Lung (tissue), 11 donors: ENCODE measurements at regions not wholly inside any gene's neighbourhood (a gene's known extent, or its start where the extent isn't known, plus 50 kb on each side); places are given as distances from the start of the nearest gene placed in this dataset.

Source experiments
- ATAC-seq: fragments of 200-7000 bp; cut with Tn5 transposase; one replicate; pipeline ENCODE4 v1.9.1; 2020; ENCODE audit warnings: moderate number of reproducible peaks; ENCODE audit not compliant: insufficient read depth, low FRiP score
- DNase-seq, 3 donors: peaks; one replicate each; pipeline ENCODE4 v3.0.0-alpha.2; 2013 to 2017
- H3K27ac ChIP-seq, 2 donors: one replicate each; pipeline ENCODE4 v1.5.1; 2013; ENCODE audit warnings: mild to moderate bottlenecking in 2 of 2, moderate library complexity in 2 of 2, control low read depth in 1 of 2, inconsistent platforms in 1 of 2, low read depth in 1 of 2, low read length in 1 of 2
- H3K27me3 ChIP-seq, 3 donors: one replicate each; pipeline ENCODE4 v1.5.1; 2013; ENCODE audit warnings: low read length in 2 of 3; ENCODE audit not compliant: control insufficient read depth in 3 of 3, insufficient read depth in 3 of 3
- H3K36me3 ChIP-seq, 4 donors: one replicate each; pipeline ENCODE4 v1.5.1; 2013; ENCODE audit warnings: low read length in 4 of 4, mild to moderate bottlenecking in 1 of 4, moderate library complexity in 1 of 4; ENCODE audit not compliant: control insufficient read depth in 4 of 4, insufficient read depth in 4 of 4
- H3K4me1 ChIP-seq, 5 donors: one replicate each; pipeline ENCODE4 v1.5.1; 2013; ENCODE audit warnings: low read length in 5 of 5, mild to moderate bottlenecking in 2 of 5, moderate library complexity in 1 of 5; ENCODE audit not compliant: control insufficient read depth in 5 of 5, insufficient read depth in 5 of 5
- H3K4me3 ChIP-seq: one replicate; pipeline ENCODE4 v1.5.1; 2013; ENCODE audit warnings: mild to moderate bottlenecking, control low read depth, moderate library complexity
- H3K9ac ChIP-seq, 2 donors: one replicate each; pipeline ENCODE4 v1.5.1; 2013; ENCODE audit warnings: low read length in 2 of 2, control low read depth in 1 of 2; ENCODE audit not compliant: insufficient read depth in 1 of 2
- H3K9me3 ChIP-seq, 4 donors: one replicate each; pipeline ENCODE4 v1.5.1; 2013; ENCODE audit warnings: low read length in 3 of 4, mild to moderate bottlenecking in 1 of 4, moderate library complexity in 1 of 4; ENCODE audit not compliant: control insufficient read depth in 4 of 4, insufficient read depth in 3 of 4
- WGBS, 2 donors: extraction: QIAGEN DNeasy Blood & Tissue Kit; methylation state at CpG; one replicate each; pipeline ENCODE4 v1.1.7; 2013; 5-methylcytosine and 5-hydroxymethylcytosine counted together
- TF ChIP-seq, protein P1 (sequence below): IDR thresholded peaks from 2 replicates; pipeline ENCODE4 v1.5.1; 2012; ENCODE audit warnings: mild to moderate bottlenecking; ENCODE audit errors: control extremely low read depth, extremely low read depth
- donor health status: control.
- donor health status: control.
- donor health status: Bipolar disorder and iron deficiency.
- donor health status: healthy.
- donor health status: DM: yes; HTN: yes; CAD: no.

DNA sequence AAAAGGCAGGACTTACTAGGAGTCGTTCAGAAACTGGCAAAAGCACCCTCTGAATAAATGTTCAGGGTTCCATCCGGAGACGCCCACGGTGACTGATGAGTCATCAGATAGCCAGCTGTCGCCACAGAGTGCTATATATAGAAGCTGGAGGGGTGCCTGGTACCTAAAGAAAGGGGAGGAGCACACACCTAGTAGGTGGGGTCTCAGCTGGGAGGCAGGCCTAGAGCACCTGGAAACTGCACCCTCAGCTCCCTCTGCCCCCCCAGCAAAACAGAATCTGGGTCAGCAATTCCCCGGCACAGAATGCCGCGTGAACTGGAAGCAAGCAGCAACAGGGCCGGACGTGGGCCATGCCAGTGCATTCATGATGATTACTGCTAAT is 242.0 kb downstream of the BCOR start:
- Histone ChIP-seq H3K36me3 (no peaks in the 10 kb centered on the region), H3K9ac (no peak overlapping the region), H3K4me3 (no peak overlapping the region), H3K4me1 (peaks cover 0 to 9% (median 5%) of the 10 kb centered on the region in 5 donors), H3K27ac (no peak overlapping the region), H3K9me3 (no peaks in the 10 kb centered on the region), H3K27me3 (peaks cover 0 to 5% (median 0%) of the 10 kb centered on the region in 3 donors)
- WGBS, 2 donors = 33 to 39% methylated on average over 10 of the region's 10 CpGs
- TF ChIP-seq, protein P1, sequence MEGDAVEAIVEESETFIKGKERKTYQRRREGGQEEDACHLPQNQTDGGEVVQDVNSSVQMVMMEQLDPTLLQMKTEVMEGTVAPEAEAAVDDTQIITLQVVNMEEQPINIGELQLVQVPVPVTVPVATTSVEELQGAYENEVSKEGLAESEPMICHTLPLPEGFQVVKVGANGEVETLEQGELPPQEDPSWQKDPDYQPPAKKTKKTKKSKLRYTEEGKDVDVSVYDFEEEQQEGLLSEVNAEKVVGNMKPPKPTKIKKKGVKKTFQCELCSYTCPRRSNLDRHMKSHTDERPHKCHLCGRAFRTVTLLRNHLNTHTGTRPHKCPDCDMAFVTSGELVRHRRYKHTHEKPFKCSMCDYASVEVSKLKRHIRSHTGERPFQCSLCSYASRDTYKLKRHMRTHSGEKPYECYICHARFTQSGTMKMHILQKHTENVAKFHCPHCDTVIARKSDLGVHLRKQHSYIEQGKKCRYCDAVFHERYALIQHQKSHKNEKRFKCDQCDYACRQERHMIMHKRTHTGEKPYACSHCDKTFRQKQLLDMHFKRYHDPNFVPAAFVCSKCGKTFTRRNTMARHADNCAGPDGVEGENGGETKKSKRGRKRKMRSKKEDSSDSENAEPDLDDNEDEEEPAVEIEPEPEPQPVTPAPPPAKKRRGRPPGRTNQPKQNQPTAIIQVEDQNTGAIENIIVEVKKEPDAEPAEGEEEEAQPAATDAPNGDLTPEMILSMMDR = no peak
- ATAC-seq = peak; percentile 38
- DNase-seq = no peak

DNA sequence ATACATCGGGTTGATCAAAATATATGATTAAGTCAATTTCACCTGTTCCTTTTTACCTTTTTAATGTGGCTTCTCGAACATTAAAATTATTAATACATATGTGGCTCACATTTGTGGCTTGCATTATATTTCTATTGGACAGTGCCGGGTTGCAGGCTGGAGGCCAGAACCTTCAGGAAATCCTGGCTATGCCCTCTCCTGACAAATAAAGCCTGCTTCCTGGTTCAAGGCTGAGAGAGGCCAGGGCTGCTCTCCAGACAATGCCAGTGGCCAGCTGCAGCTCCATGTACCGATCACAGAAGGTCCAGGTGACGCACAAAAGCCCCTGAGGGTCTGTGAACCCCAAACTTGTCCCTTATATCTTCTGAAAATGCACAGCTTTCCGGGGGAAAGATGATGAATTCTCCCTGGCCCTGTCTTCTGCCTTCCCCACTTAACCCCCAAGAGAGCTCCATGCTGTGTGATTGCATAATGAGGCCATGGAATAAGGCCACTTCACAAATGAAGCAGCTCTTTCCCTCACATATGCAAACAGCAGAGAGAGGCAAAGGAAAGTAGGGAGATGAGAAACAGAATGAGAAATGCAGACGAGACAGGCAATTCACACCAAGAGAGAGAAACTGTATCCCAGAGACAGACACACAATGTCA is 241.2 kb downstream of the BCOR start:
- no peak overlapping the region for H3K4me3 ChIP-seq
- DNase-seq (no peak), ATAC-seq (no peak)
- H3K27me3 ChIP-seq = peaks cover 0 to 5% (median 0%) of the 10 kb centered on the region in 3 donors
- TF ChIP-seq, protein P1 = no peak
- H3K9ac ChIP-seq = no peak overlapping the region
- 61 to 67% methylated on average over 6 to 7 of the region's 7 CpGs for WGBS, 2 donors
- no peaks in the 10 kb centered on the region for H3K9me3 ChIP-seq
- peaks cover 0 to 9% (median 5%) of the 10 kb centered on the region in 5 donors for H3K4me1 ChIP-seq
- no peaks in the 10 kb centered on the region for H3K36me3 ChIP-seq
- no peak overlapping the region for H3K27ac ChIP-seq

- Histone ChIP-seq H3K4me3 (no peak overlapping the region), H3K36me3 (no peaks in the 10 kb centered on the region), H3K9ac (no peak overlapping the region), H3K4me1 (peaks cover 0 to 9% (median 5%) of the 10 kb centered on the region in 5 donors), H3K27me3 (peaks cover 0 to 5% (median 0%) of the 10 kb centered on the region in 3 donors), H3K27ac (no peak overlapping the region), H3K9me3 (peaks cover 0 to 1% (median 0%) of the 10 kb centered on the region in 4 donors)
- 55 to 73% methylated on average over 2 to 3 of the region's 3 CpGs for WGBS, 2 donors
- TF ChIP-seq, protein P1 = no peak
- ATAC-seq = no peak
- DNase-seq = no peak
These were observed 240.0 kb downstream of the BCOR start for GRCh38 chrX:39857780-39858179.
